Endodermal cell (in vitro differentiated cells): ENCODE measurements at regions not wholly inside any gene's neighbourhood (a gene's known extent, or its start where the extent isn't known, plus 50 kb on each side); places are given as distances from the start of the nearest gene placed in this dataset.

Experiments
- DNase-seq: peaks from one replicate; pipeline ENCODE4 v3.0.0-alpha.2; 2017
- H3K27ac ChIP-seq: 2 replicates; pipeline ENCODE4 v1.5.1; 2013; ENCODE audit warnings: mild to moderate bottlenecking, low read depth, low read length, moderate library complexity
- H3K27me3 ChIP-seq: 2 replicates; pipeline ENCODE4 v1.6.1; 2013; ENCODE audit warnings: mild to moderate bottlenecking, low read length, moderate library complexity; ENCODE audit not compliant: insufficient read depth, control insufficient read depth, poor library complexity, severe bottlenecking
- H3K36me3 ChIP-seq: 2 replicates; pipeline ENCODE4 v1.7.0; 2013; ENCODE audit warnings: mild to moderate bottlenecking, low read length, moderate library complexity; ENCODE audit not compliant: control insufficient read depth, insufficient read depth
- H3K4me1 ChIP-seq: one replicate; pipeline ENCODE4 v1.7.0; 2013; ENCODE audit warnings: low read length; ENCODE audit not compliant: control insufficient read depth, insufficient read depth
- H3K4me3 ChIP-seq: 2 replicates; pipeline ENCODE4 v1.5.1; 2013; ENCODE audit warnings: mild to moderate bottlenecking, low read length, moderate library complexity
- H3K9ac ChIP-seq: 2 replicates; pipeline ENCODE4 v1.6.1; 2013; ENCODE audit warnings: mild to moderate bottlenecking, low read length, moderate library complexity; ENCODE audit not compliant: poor library complexity, severe bottlenecking; ENCODE audit errors: extremely low read depth
- H3K9me3 ChIP-seq: 2 replicates; pipeline ENCODE4 v1.6.1; 2013; ENCODE audit warnings: mild to moderate bottlenecking, low read length, moderate library complexity; ENCODE audit not compliant: control insufficient read depth
- H3K27ac Mint-ChIP-seq: 2 replicates; pipeline ENCODE4 v1.8.0; 2020; ENCODE audit warnings: mixed read lengths
- H3K27me3 Mint-ChIP-seq: 2 replicates; pipeline ENCODE4 v1.8.0; 2021; ENCODE audit warnings: mild to moderate bottlenecking, mixed read lengths; ENCODE audit not compliant: insufficient read depth
- H3K36me3 Mint-ChIP-seq: 2 replicates; pipeline ENCODE4 v1.8.0; 2020; ENCODE audit warnings: low read depth, mixed read lengths
- H3K4me1 Mint-ChIP-seq: 2 replicates; pipeline ENCODE4 v1.8.0; 2020; ENCODE audit warnings: mixed read lengths
- H3K4me3 Mint-ChIP-seq: 2 replicates; pipeline ENCODE4 v1.8.0; 2020; ENCODE audit warnings: mild to moderate bottlenecking, moderate library complexity, mixed read lengths
- H3K9me3 Mint-ChIP-seq: 2 replicates; pipeline ENCODE4 v1.8.0; 2020; ENCODE audit warnings: mild to moderate bottlenecking, mixed read lengths
- WGBS, 2 experiments: methylation state at CpG; one replicate each; pipeline versions ENCODE4 v1.1.5 to v1.1.7; 2013; ENCODE audit warnings: missing lambda C conversion rate in 2 of 2, mixed read lengths in 1 of 2; ENCODE audit not compliant: insufficient coverage in 1 of 2, insufficient read length in 1 of 2; 5-methylcytosine and 5-hydroxymethylcytosine counted together
- TF ChIP-seq, protein P1 (sequence below): fragments of 200-600 bp; sonication (generic); conservative IDR thresholded peaks from 2 replicates; pipeline ENCODE4 v1.5.0; 2021; ENCODE audit warnings: antibody characterized with exemption, mild to moderate bottlenecking

DNA sequence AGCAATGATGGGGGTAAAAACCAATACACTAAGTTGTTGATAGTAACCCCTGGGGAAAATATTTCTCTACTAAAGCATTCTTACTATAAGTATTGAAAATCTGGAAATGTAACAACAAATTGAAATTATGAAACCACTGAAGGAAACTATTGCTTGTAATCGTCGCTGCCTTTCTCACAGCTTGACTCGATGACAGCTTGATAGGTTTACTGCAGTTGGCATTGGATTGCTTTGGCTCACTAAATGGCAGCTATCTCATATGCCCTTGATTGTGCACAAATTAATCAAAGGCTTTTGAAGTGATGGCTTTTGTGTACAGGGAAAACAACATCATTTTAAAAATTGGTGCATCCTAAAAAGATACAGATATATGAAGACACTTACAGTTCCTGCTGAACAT, 419.6 kb upstream of the TENM3 start:
- no peak for DNase-seq
- Histone ChIP-seq H3K4me3 (no peak overlapping the region), H3K9ac (no peak overlapping the region), H3K4me1 (peaks cover 18% of the 10 kb centered on the region), H3K36me3 (no peaks in the 10 kb centered on the region), H3K27ac (no peak overlapping the region), H3K9me3 (peaks cover 13% of the 10 kb centered on the region), H3K27me3 (no peaks in the 10 kb centered on the region)
- H3K27ac Mint-ChIP-seq, result no peak overlapping the region
- peaks cover 6% of the 10 kb centered on the region for H3K9me3 Mint-ChIP-seq
- WGBS, 2 experiments, result 91 to 100% methylated on average over 1 to 3 of the region's 3 CpGs
- no peaks in the 10 kb centered on the region for H3K36me3 Mint-ChIP-seq
- H3K4me3 Mint-ChIP-seq, result no peak overlapping the region
- peaks cover 49% of the 10 kb centered on the region for H3K4me1 Mint-ChIP-seq
- H3K27me3 Mint-ChIP-seq, result no peaks in the 10 kb centered on the region
- TF ChIP-seq, protein P1, sequence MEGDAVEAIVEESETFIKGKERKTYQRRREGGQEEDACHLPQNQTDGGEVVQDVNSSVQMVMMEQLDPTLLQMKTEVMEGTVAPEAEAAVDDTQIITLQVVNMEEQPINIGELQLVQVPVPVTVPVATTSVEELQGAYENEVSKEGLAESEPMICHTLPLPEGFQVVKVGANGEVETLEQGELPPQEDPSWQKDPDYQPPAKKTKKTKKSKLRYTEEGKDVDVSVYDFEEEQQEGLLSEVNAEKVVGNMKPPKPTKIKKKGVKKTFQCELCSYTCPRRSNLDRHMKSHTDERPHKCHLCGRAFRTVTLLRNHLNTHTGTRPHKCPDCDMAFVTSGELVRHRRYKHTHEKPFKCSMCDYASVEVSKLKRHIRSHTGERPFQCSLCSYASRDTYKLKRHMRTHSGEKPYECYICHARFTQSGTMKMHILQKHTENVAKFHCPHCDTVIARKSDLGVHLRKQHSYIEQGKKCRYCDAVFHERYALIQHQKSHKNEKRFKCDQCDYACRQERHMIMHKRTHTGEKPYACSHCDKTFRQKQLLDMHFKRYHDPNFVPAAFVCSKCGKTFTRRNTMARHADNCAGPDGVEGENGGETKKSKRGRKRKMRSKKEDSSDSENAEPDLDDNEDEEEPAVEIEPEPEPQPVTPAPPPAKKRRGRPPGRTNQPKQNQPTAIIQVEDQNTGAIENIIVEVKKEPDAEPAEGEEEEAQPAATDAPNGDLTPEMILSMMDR, result no peak

DNA sequence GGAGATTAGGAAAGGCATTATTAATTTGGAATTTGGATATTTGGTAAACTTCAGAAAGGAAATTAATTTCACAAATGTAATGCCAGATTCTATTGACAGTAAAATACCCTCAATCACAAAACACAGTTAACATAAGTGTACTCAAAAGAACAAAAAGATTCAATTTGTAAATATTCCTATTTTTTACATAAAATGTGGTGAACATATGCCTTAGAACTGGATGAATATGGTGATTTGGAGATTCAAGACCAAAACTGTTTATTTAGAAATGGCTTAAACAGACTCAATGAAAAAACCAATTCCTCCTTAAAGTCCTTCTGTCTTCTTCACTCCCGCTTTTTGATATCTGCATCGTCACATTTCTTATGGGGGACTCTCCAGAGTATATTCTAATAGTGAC, 417.6 kb upstream of the TENM3 start:
- H3K27ac ChIP-seq, result no peak overlapping the region
- TF ChIP-seq, protein P1, result no peak
- Mint-ChIP-seq H3K9me3 (no peaks in the 10 kb centered on the region), H3K4me1 (peaks cover 47% of the 10 kb centered on the region), H3K4me3 (no peak overlapping the region), H3K27ac (no peak overlapping the region), H3K27me3 (no peaks in the 10 kb centered on the region), H3K36me3 (no peaks in the 10 kb centered on the region)
- no peak overlapping the region for H3K9ac ChIP-seq
- no peak for DNase-seq
- no peak overlapping the region for H3K4me3 ChIP-seq
- no peaks in the 10 kb centered on the region for H3K9me3 ChIP-seq
- 95 to 100% methylated on average over 2 of the region's 2 CpGs for WGBS, 2 experiments
- H3K27me3 ChIP-seq, result no peaks in the 10 kb centered on the region
- H3K4me1 ChIP-seq, result peaks cover 18% of the 10 kb centered on the region
- no peaks in the 10 kb centered on the region for H3K36me3 ChIP-seq

DNA sequence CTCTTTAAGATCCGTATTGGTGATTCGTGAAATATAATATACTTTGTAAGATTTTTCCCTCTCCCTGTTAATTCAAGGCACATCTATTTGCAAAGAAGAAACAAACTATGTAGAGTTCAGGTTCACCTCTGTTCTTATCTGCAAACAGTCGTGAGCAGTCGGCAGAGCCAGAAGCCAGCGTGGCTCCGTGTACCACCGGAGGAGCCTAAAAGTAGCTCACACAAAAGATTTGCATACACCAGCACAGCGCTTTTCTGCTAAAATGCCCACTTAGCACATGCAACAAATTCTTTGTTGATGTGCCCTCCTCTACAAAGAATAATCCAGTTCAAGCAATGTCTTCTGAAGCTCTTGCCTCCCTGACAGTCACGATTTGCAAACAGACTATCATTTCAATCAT, 416.0 kb upstream of the TENM3 start:
- TF ChIP-seq, protein P1, result no peak
- no peak for DNase-seq
- Histone ChIP-seq H3K9me3 (no peaks in the 10 kb centered on the region), H3K4me3 (no peak overlapping the region), H3K36me3 (no peaks in the 10 kb centered on the region), H3K4me1 (peaks cover 18% of the 10 kb centered on the region), H3K9ac (no peak overlapping the region), H3K27ac (no peak overlapping the region), H3K27me3 (no peaks in the 10 kb centered on the region)
- no peak overlapping the region for H3K27ac Mint-ChIP-seq
- no peaks in the 10 kb centered on the region for H3K27me3 Mint-ChIP-seq
- H3K9me3 Mint-ChIP-seq, result no peaks in the 10 kb centered on the region
- no peaks in the 10 kb centered on the region for H3K36me3 Mint-ChIP-seq
- 90 to 92% methylated on average over 6 to 9 of the region's 9 CpGs for WGBS, 2 experiments
- H3K4me1 Mint-ChIP-seq, result peaks cover 30% of the 10 kb centered on the region
- no peak overlapping the region for H3K4me3 Mint-ChIP-seq
